Epithelial cell of proximal tubule (primary cell): ENCODE measurements at regions not wholly inside any gene's neighbourhood (a gene's known extent, or its start where the extent isn't known, plus 50 kb on each side); places are given as distances from the start of the nearest gene placed in this dataset.

Experiments
- DNase-seq: peaks from one replicate; pipeline ENCODE4 v3.0.0-alpha.2; 2011; ENCODE audit warnings: low read depth
- H3K4me3 ChIP-seq: 2 replicates; pipeline ENCODE4 v1.5.1; 2011; ENCODE audit warnings: low read depth, mild to moderate bottlenecking, low read length
- CTCF ChIP-seq: conservative IDR thresholded peaks from 2 replicates; pipeline ENCODE4 v1.5.1; 2012; ENCODE audit warnings: low read depth, mild to moderate bottlenecking, low read length

GRCh38 chr6:167744681-167745669, 81.7 kb upstream of the AFDN start:
- TF ChIP-seq CTCF: no peak
- no peak for DNase-seq

GRCh38 chr6:167745670-167746389, 80.9 kb upstream of the AFDN start:
- H3K4me3 ChIP-seq: no peak overlapping the region
- no peak for TF ChIP-seq CTCF
- no peak for DNase-seq

More at GRCh38 chr6:167744681-167745669, 81.7 kb upstream of the AFDN start:
- no peak overlapping the region for H3K4me3 ChIP-seq

- H3K4me3 ChIP-seq: no peak overlapping the region
- TF ChIP-seq CTCF: no peak
- no peak for DNase-seq
Observed at GRCh38 chr6:167746390-167746907, 80.3 kb upstream of the AFDN start.

GRCh38 chr6:167746975-167747374, 79.7 kb upstream of the AFDN start:
- no peak for TF ChIP-seq CTCF
- no peak for DNase-seq
- no peak overlapping the region for H3K4me3 ChIP-seq

GRCh38 chr6:167747645-167748044, 79.1 kb upstream of the AFDN start:
- H3K4me3 ChIP-seq: no peak overlapping the region
- no peak for TF ChIP-seq CTCF
- DNase-seq: no peak

GRCh38 chr6:167748046-167748445, 78.7 kb upstream of the AFDN start:
- H3K4me3 ChIP-seq: no peak overlapping the region
- DNase-seq: no peak
- no peak for TF ChIP-seq CTCF
